ENCODE measurements at regions not wholly inside any gene's neighbourhood (a gene's known extent, or its start where the extent isn't known, plus 50 kb on each side); places are given as distances from the start of the nearest gene placed in this dataset.
"Not testable (repeated sequence)": the region's sequence is repeated elsewhere in the genome, so short reads cannot be mapped to it uniquely, and the experiment has no call there.

- DNase-seq (ENCODE audit: insufficient read length, low spot score); FAIRE-seq: not testable (repeated sequence)
Observed at GRCh38 chr14:105961625-105962024, 435.2 kb downstream of the TMEM121 start.

- no peak for FAIRE-seq
Observed at GRCh38 chr14:105962532-105962931, 436.1 kb downstream of the TMEM121 start.

GRCh38 chr14:105968291-105968690 is 441.9 kb downstream of the TMEM121 start:
- no peak for FAIRE-seq

More at GRCh38 chr14:105962532-105962931, 436.1 kb downstream of the TMEM121 start:
- no peak for DNase-seq (ENCODE audit: insufficient read length, low spot score)

GRCh38 chr14:105969026-105969425 is 442.6 kb downstream of the TMEM121 start:
- not testable (repeated sequence) for DNase-seq (ENCODE audit: insufficient read length, low spot score); FAIRE-seq

More at GRCh38 chr14:105968291-105968690, 441.9 kb downstream of the TMEM121 start:
- no peak for DNase-seq (ENCODE audit: insufficient read length, low spot score)

GRCh38 chr14:105970821-105971220 is 444.4 kb downstream of the TMEM121 start:
- not testable (repeated sequence) for FAIRE-seq; DNase-seq (ENCODE audit: insufficient read length, low spot score)

GRCh38 chr14:105971593-105972500 is 445.5 kb downstream of the TMEM121 start:
- FAIRE-seq, result no peak
- DNase-seq (ENCODE audit: insufficient read length, low spot score), result no peak

GRCh38 chr14:105974902-105975301 is 448.5 kb downstream of the TMEM121 start:
- FAIRE-seq, result no peak
- peak; percentile 14 for DNase-seq (ENCODE audit: insufficient read length, low spot score)

GRCh38 chr14:105978618-105979295 is 452.4 kb downstream of the TMEM121 start:
- FAIRE-seq, result no peak
- DNase-seq (ENCODE audit: insufficient read length, low spot score), result no peak

GRCh38 chr14:105979446-105979845 is 453.1 kb downstream of the TMEM121 start:
- DNase-seq (ENCODE audit: insufficient read length, low spot score), result no peak
- FAIRE-seq, result no peak

- DNase-seq (ENCODE audit: insufficient read length, low spot score) (peak; percentile 25), FAIRE-seq (no peak)
Observed at GRCh38 chr14:105980224-105980623, 453.8 kb downstream of the TMEM121 start.

GRCh38 chr14:105981517-105982302 is 455.3 kb downstream of the TMEM121 start:
- FAIRE-seq; DNase-seq (ENCODE audit: insufficient read length, low spot score): not testable (repeated sequence)

GRCh38 chr14:105982664-105983063 is 456.3 kb downstream of the TMEM121 start:
- peak; percentile 42 for FAIRE-seq
- no peak for DNase-seq (ENCODE audit: insufficient read length, low spot score)

GRCh38 chr14:105986894-105987284 is 460.5 kb downstream of the TMEM121 start:
- FAIRE-seq, result no peak
- no peak for DNase-seq (ENCODE audit: insufficient read length, low spot score)

GRCh38 chr14:105987563-105987962 is 461.2 kb downstream of the TMEM121 start:
- FAIRE-seq (no peak), DNase-seq (ENCODE audit: insufficient read length, low spot score) (no peak)

GRCh38 chr14:105989566-105990302 is 463.4 kb downstream of the TMEM121 start:
- FAIRE-seq, result no peak
- no peak for DNase-seq (ENCODE audit: insufficient read length, low spot score)

- not testable (repeated sequence) for DNase-seq (ENCODE audit: insufficient read length, low spot score); FAIRE-seq
Observed at GRCh38 chr14:105991677-105992076, 465.3 kb downstream of the TMEM121 start.

GRCh38 chr14:105993814-105994213 is 467.4 kb downstream of the TMEM121 start:
- no peak for DNase-seq (ENCODE audit: insufficient read length, low spot score)
- no peak for FAIRE-seq

GRCh38 chr14:105995011-105995710 is 468.8 kb downstream of the TMEM121 start:
- FAIRE-seq; DNase-seq (ENCODE audit: insufficient read length, low spot score): not testable (repeated sequence)

GRCh38 chr14:105998597-105998996 is 472.2 kb downstream of the TMEM121 start:
- FAIRE-seq; DNase-seq (ENCODE audit: insufficient read length, low spot score): not testable (repeated sequence)
